Fibroblast of lung (primary cell): ENCODE measurements at regions not wholly inside any gene's neighbourhood (a gene's known extent, or its start where the extent isn't known, plus 50 kb on each side); places are given as distances from the start of the nearest gene placed in this dataset.

Source experiments
- CTCF ChIP-seq, 2 donors: IDR thresholded peaks in 1 of 2; conservative IDR thresholded peaks in 1 of 2; 1 replicate in 1 of 2; 2 replicates in 1 of 2; pipeline ENCODE4 v1.5.1; 2011 to 2012; ENCODE audit warnings: low read length in 2 of 2, control low read depth in 1 of 2, inconsistent platforms in 1 of 2, low read depth in 1 of 2, mild to moderate bottlenecking in 1 of 2
- EZH2 ChIP-seq: IDR thresholded peaks from 2 replicates; pipeline ENCODE4 v1.5.1; 2012; ENCODE audit warnings: low read length, control low read depth, mild to moderate bottlenecking; ENCODE audit errors: missing control alignments

- TF ChIP-seq CTCF (conservative IDR thresholded peaks at IDR 0.05 in 1 of 2, IDR thresholded peaks at IDR 0.05 in 1 of 2; ENCODE audit: low read depth in 1 of 2, low read length in 2 of 2) (no peak), EZH2 (no peak)
Measured at GRCh38 chr7:84865560-84865959, 321.3 kb downstream of the SEMA3D start.
